Activated T-helper 17 cell treated with anti-CD3 and anti-CD28 coated beads, Interleukin-2, amount 50 U/mL, for 72 hours (primary cell): ENCODE measurements at regions not wholly inside any gene's neighbourhood (a gene's known extent, or its start where the extent isn't known, plus 50 kb on each side); places are given as distances from the start of the nearest gene placed in this dataset.
A peak's percentile ranks its signal among the peaks of the same experiment; 100 is the strongest.
"Not testable (repeated sequence)": the region's sequence is repeated elsewhere in the genome, so short reads cannot be mapped to it uniquely, and the experiment has no call there.

Source experiments
- ATAC-seq: fragments of 150-1000 bp; cut with Tn5 transposase; replicated peaks from 2 replicates; pipeline ENCODE4 v1.10.0; 2021; ENCODE audit warnings: mild to moderate bottlenecking, moderate library complexity
- H3K27ac Mint-ChIP-seq: one replicate; pipeline ENCODE4 v1.8.0; 2022; ENCODE audit warnings: mixed read lengths
- H3K27me3 Mint-ChIP-seq: one replicate; pipeline ENCODE4 v1.8.0; 2022; ENCODE audit warnings: mixed read lengths
- H3K36me3 Mint-ChIP-seq: one replicate; pipeline ENCODE4 v1.8.0; 2022; ENCODE audit warnings: low read depth, mild to moderate bottlenecking, mixed read lengths
- H3K4me1 Mint-ChIP-seq: one replicate; pipeline ENCODE4 v1.8.0; 2022; ENCODE audit warnings: mixed read lengths
- H3K4me3 Mint-ChIP-seq: one replicate; pipeline ENCODE4 v1.8.0; 2022; ENCODE audit warnings: mild to moderate bottlenecking, mixed read lengths
- H3K9me3 Mint-ChIP-seq: one replicate; pipeline ENCODE4 v1.8.0; 2022; ENCODE audit warnings: mixed read lengths

DNA sequence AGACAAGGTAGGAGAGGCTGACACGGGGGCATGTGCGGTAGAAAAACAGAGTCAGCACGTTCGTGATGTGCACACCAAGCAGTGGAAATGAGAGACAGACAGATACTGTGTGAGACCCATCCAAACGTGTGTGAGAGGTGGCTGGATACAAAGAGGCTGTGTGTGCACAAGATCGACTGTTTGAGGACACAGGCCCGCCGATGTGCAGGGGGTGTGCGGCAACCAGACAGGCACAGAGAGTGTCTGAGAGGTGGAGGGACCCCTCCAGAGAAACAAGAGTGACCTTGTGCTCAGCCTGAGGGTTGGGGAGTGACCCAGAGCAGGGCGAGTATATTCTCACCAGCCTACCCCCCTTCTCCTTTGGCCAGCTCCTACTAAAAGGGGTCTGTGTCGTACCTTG lies 97.8 kb upstream of the IPO9 start:
- no peaks in the 10 kb centered on the region for H3K9me3 Mint-ChIP-seq
- ATAC-seq: no peak
- no peak overlapping the region for H3K27ac Mint-ChIP-seq
- H3K4me3 Mint-ChIP-seq: no peak overlapping the region
- no peaks in the 10 kb centered on the region for H3K36me3 Mint-ChIP-seq
- no peaks in the 10 kb centered on the region for H3K4me1 Mint-ChIP-seq
- H3K27me3 Mint-ChIP-seq: peaks cover 15% of the 10 kb centered on the region

GRCh38 chr1:201731592-201731991 lies 97.4 kb upstream of the IPO9 start:
- Mint-ChIP-seq H3K4me1 (no peaks in the 10 kb centered on the region), H3K27ac (no peak overlapping the region), H3K36me3 (no peaks in the 10 kb centered on the region), H3K9me3 (no peaks in the 10 kb centered on the region), H3K27me3 (peaks cover 15% of the 10 kb centered on the region), H3K4me3 (no peak overlapping the region)
- ATAC-seq: no peak

GRCh38 chr1:201732351-201732750 lies 96.6 kb upstream of the IPO9 start:
- no peak for ATAC-seq
- H3K27me3 Mint-ChIP-seq: peaks cover 14% of the 10 kb centered on the region

DNA sequence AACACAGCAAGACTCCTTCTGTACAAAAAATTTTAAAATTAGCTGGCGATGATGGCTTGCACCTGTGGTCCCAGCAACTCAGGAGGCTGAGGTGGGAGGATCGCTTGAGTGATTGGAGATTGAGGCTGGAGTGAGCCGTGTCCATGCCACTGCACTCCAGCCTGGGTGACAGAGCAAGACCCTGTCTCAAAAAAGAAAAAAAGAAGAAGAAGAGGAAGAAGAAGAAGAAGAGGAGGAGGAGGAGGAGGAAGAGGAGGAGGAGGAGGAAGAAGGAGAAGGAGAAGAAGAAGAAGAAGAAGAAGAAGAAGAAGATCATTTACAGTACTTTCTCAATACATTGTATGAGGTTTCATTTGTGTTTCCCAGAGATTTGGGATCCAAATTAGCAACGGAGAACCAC lies 94.7 kb upstream of the IPO9 start:
- not testable (repeated sequence) for H3K4me1 Mint-ChIP-seq, H3K4me3 Mint-ChIP-seq, H3K9me3 Mint-ChIP-seq, H3K27ac Mint-ChIP-seq, H3K36me3 Mint-ChIP-seq, H3K27me3 Mint-ChIP-seq, ATAC-seq

More at GRCh38 chr1:201732351-201732750, 96.6 kb upstream of the IPO9 start:
- Mint-ChIP-seq H3K36me3 (no peaks in the 10 kb centered on the region), H3K27ac (no peak overlapping the region), H3K4me3 (no peak overlapping the region), H3K4me1 (no peaks in the 10 kb centered on the region), H3K9me3 (no peaks in the 10 kb centered on the region)

GRCh38 chr1:201734786-201735185 lies 94.2 kb upstream of the IPO9 start:
- no peak for ATAC-seq
- Mint-ChIP-seq H3K9me3 (no peaks in the 10 kb centered on the region), H3K4me1 (no peaks in the 10 kb centered on the region), H3K4me3 (no peak overlapping the region), H3K27ac (no peak overlapping the region), H3K27me3 (peaks cover 9% of the 10 kb centered on the region), H3K36me3 (no peaks in the 10 kb centered on the region)

DNA sequence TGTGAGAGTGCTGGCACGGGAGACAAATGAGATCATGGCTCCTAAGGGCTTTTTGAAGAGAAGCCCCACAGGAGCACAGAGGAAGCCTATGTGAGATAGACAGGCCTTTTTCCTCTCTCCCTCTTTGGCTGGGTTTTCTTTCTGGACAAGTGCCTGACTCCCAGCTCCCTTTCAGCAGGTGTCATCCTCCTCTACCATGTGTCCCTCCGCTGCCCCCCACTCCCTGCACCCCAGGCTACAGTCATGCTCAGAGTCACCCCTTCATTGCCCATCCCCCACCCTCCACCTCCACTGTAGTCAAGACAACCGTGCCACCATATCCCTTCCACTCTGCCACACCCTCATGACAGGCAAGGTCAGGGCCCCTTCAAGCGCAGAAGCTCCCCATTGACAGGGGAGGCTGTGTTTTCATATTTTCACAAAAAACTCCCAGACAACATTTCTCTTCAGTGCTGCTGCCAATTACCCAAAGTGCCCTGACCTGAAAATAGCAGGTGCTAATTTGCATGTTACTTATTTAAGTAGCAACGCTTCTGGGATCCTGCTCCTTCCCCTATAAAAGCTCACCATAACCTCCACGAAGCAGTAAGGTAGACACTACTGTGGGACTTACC lies 92.1 kb upstream of the IPO9 start:
- no peak overlapping the region for H3K4me3 Mint-ChIP-seq
- no peaks in the 10 kb centered on the region for H3K9me3 Mint-ChIP-seq
- H3K27ac Mint-ChIP-seq: no peak overlapping the region
- ATAC-seq: no peak
- no peaks in the 10 kb centered on the region for H3K36me3 Mint-ChIP-seq
- H3K27me3 Mint-ChIP-seq: peaks cover 8% of the 10 kb centered on the region
- peaks cover 5% of the 10 kb centered on the region for H3K4me1 Mint-ChIP-seq

DNA sequence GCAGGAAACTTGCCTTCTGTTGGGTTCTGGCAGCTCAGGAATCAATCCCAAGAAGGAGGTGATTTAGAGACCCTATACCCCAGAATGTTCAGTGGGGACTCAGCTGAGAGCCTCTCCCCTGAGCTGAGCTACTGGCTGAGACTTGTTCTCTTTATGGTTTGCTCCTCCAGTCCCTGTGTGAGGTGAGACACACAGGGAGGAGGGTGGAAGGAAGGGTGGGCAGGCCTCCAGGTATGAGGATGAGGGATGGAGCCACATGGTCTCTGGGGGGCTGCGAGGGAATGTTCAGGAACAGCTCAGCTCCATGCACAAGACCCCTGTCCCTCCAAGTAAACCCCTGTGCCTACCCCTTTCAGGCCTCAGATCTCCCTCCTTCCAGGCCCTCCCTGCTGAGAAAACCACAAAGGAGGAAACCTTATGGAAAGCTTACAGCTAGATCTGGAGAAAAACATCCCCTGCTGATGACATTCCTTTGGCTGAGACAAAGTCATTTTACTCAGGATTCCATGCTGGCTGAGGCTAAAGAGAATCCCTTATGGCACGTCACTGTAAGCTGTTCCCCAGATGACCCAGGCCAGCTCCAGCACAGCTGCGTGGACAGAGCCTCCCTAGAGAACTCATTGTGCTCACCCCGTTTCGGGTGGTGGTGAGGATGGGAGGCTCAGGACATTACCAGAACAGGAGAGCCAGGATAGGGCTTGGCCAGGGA lies 91.5 kb upstream of the IPO9 start:
- Mint-ChIP-seq H3K27me3 (peaks cover 8% of the 10 kb centered on the region), H3K4me3 (no peak overlapping the region), H3K36me3 (no peaks in the 10 kb centered on the region), H3K4me1 (peaks cover 5% of the 10 kb centered on the region), H3K9me3 (no peaks in the 10 kb centered on the region), H3K27ac (no peak overlapping the region)
- ATAC-seq: no peak

GRCh38 chr1:201739080-201739479 lies 89.9 kb upstream of the IPO9 start:
- H3K4me3 Mint-ChIP-seq: peak overlapping the region; percentile 82
- H3K27ac Mint-ChIP-seq: no peak overlapping the region
- H3K4me1 Mint-ChIP-seq: peaks cover 5% of the 10 kb centered on the region
- no peak for ATAC-seq
- H3K9me3 Mint-ChIP-seq: no peaks in the 10 kb centered on the region
- H3K36me3 Mint-ChIP-seq: no peaks in the 10 kb centered on the region
- peaks cover 3% of the 10 kb centered on the region for H3K27me3 Mint-ChIP-seq

DNA sequence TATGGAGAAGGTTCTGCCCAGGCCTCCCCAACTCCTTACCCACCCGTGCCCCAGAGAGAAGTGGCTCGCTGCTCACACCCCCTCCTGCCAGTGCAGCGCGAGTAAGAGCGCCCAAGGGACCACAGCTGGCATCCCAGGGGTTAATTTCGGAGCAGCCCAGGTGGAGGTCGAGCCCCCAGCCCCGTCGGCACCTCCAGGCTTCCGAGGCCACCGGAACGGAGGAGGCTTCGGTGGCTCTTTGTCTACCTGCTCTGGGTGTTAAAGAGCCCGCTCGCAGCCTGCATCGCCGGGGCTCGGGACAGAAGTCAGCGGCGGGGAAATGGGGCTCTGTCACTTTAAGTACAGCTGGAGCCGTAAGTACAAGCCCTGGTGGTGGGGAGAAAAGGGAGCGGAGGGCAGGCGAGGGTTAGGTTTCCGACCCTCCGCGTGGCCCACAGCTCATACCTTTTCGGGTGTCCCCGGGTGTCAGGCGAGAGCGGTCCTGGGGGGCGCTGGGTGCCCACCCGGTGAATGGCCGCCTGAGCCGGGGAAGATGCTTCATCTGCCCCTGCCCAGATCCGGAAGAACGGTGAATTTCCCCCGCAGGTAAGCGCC lies 89.4 kb upstream of the IPO9 start:
- H3K9me3 Mint-ChIP-seq: no peaks in the 10 kb centered on the region
- peak; percentile 81 for ATAC-seq
- peak overlapping the region; percentile 79 for H3K27ac Mint-ChIP-seq
- H3K36me3 Mint-ChIP-seq: no peaks in the 10 kb centered on the region
- H3K4me1 Mint-ChIP-seq: peaks cover 5% of the 10 kb centered on the region
- peaks cover 3% of the 10 kb centered on the region for H3K27me3 Mint-ChIP-seq
- H3K4me3 Mint-ChIP-seq: peak overlapping the region; percentile 82

- Mint-ChIP-seq H3K27me3 (peaks cover 3% of the 10 kb centered on the region), H3K36me3 (no peaks in the 10 kb centered on the region), H3K4me3 (peak overlapping the region; percentile 82), H3K27ac (peak overlapping the region; percentile 79), H3K4me1 (peaks cover 5% of the 10 kb centered on the region), H3K9me3 (no peaks in the 10 kb centered on the region)
- peak; percentile 43 for ATAC-seq
Measured at GRCh38 chr1:201740086-201740541, 88.8 kb upstream of the IPO9 start.

DNA sequence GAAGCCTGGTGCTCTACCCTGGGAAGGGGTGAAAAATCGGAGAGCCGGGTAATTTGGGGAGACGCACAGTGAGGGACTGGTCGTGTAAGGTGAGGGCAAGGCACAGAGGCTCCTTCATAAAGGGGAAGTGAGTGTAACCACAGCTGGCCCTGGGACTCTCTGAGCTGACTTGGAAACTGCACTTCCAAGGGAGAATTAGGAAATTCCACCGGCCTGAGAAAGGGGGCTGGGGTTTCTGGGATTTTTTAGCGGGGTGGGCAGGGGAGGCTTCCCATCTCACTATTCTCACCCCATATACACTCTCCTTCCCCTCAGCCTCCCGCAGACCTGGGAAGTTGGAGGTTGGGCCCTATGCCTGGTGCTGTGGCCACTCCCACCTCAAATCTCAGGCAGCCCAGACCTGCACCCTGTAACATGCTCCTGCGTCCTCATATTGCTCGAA lies 88.3 kb upstream of the IPO9 start:
- Mint-ChIP-seq H3K27ac (peak overlapping the region; percentile 79), H3K36me3 (no peaks in the 10 kb centered on the region), H3K27me3 (peaks cover 3% of the 10 kb centered on the region), H3K9me3 (no peaks in the 10 kb centered on the region), H3K4me3 (peak overlapping the region; percentile 82), H3K4me1 (peaks cover 5% of the 10 kb centered on the region)
- peak; percentile 30 for ATAC-seq

DNA sequence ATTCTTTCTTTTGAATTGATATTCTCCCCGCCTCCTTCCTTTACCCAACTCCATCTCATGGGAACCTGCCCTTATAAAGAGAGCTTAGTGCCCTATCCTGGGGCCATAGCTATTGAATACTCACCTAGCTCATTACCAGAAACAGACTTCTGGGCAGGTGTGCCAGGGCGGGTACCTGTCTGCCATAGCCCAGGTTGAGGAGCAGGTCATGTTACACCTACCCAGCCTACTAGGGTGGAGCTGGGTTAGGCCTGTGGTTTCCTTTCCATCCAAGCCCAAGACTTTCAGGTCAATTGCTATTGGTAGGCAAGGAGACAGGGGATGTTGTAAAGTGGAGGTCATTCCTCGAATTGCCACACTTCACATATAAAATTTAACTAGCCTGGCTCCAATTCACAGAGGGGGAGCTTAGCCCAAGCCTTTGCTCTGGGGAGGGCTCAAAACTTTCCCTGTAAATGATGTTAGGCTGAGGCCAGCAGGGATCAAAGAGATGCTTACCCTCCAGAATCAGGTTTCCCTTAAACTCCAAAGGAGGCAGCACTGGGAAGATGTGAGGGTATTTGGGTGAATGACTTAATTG lies 87.1 kb upstream of the IPO9 start:
- Mint-ChIP-seq H3K27ac (no peak overlapping the region), H3K27me3 (peaks cover 3% of the 10 kb centered on the region), H3K36me3 (no peaks in the 10 kb centered on the region), H3K4me1 (peaks cover 5% of the 10 kb centered on the region), H3K9me3 (no peaks in the 10 kb centered on the region), H3K4me3 (no peak overlapping the region)
- ATAC-seq: no peak

- no peak overlapping the region for H3K4me3 Mint-ChIP-seq
- H3K4me1 Mint-ChIP-seq: peaks cover 5% of the 10 kb centered on the region
- H3K27ac Mint-ChIP-seq: no peak overlapping the region
- ATAC-seq: no peak
- peaks cover 3% of the 10 kb centered on the region for H3K27me3 Mint-ChIP-seq
- H3K36me3 Mint-ChIP-seq: no peaks in the 10 kb centered on the region
- H3K9me3 Mint-ChIP-seq: no peaks in the 10 kb centered on the region
Measured at GRCh38 chr1:201742476-201742875, 86.5 kb upstream of the IPO9 start.

DNA sequence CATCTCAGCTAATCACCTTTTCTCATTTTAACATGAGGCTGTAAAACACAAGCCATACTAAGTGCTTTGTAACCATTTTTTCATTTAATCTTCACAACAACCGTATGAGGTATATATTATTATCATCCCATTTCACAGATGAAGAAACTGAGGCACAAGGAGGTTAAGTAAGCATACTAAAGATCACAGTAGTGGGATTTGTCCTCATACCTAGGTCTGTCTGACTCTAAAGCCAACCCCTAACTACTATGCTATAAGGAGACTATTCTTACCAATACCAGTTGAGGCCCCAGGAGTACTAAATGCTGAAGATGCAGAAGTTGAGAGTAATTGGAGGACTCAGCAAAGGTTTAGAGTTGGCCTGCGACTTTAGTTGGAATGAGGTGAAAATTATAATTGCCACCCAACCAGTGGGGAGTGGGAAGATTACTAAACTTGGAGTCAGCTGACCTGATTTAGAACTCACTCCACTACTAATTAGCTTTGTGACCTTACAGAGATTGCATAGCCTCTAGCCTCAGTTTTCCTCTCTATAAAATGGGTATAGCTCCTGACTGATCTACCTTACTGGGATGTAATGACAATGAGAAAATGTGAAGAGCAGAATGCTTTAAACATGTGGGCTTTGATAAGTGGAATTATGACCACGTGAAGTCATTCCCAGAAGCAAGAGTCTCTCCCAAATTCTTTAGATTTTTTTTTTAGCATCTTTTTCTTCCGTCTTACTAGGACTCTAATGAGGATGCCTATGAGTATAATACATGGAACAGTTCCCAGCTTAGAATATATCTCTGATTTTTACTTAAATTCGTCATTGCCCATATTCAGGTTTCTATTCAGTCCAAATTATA lies 85.8 kb upstream of the IPO9 start:
- H3K4me3 Mint-ChIP-seq: no peak overlapping the region
- no peaks in the 10 kb centered on the region for H3K36me3 Mint-ChIP-seq
- H3K9me3 Mint-ChIP-seq: no peaks in the 10 kb centered on the region
- peaks cover 5% of the 10 kb centered on the region for H3K4me1 Mint-ChIP-seq
- H3K27me3 Mint-ChIP-seq: peaks cover 3% of the 10 kb centered on the region
- no peak for ATAC-seq
- H3K27ac Mint-ChIP-seq: no peak overlapping the region
